PC-3 (cell line): ENCODE measurements at regions not wholly inside any gene's neighbourhood (a gene's known extent, or its start where the extent isn't known, plus 50 kb on each side); places are given as distances from the start of the nearest gene placed in this dataset.

Experiments
- EZH2 ChIP-seq: fragments of 300-600 bp; sonication (generic); IDR thresholded peaks from one replicate; pipeline ENCODE4 v1.6.1; 2017; ENCODE audit warnings: antibody characterized with exemption, mild to moderate bottlenecking, low read length; ENCODE audit not compliant: unreplicated experiment
- EZH2phosphoT487 ChIP-seq: fragments of 300-600 bp; sonication (generic); IDR thresholded peaks from 2 replicates; pipeline ENCODE4 v1.6.1; 2018; ENCODE audit warnings: mild to moderate bottlenecking, antibody characterized with exemption, low read length, borderline replicate concordance
- TF ChIP-seq, protein P1 (sequence below): fragments of 300-600 bp; sonication (generic); conservative IDR thresholded peaks from 2 replicates; pipeline ENCODE4 v1.5.1; 2017; ENCODE audit warnings: antibody characterized with exemption, low read depth, mild to moderate bottlenecking, low read length

DNA sequence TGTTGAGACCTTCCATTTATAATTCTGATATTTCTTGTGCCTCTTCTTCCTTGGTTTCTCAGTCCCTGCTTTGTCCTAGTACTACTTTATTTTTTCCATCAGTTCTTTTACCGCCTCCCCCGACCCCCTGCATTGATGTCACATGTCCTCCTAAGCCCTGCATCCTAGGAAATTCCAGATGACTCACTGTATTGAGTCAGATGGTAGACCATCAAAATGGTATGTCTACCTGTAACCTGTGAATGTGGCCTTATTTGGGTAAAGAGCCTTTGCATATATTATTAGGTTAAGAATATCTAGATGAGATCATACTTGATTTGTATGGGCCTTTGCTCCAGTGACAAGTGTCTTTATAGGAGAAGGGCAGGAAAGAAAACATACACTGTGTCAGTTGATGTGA is 515.3 kb upstream of the CA10 start:
- TF ChIP-seq, protein P1, sequence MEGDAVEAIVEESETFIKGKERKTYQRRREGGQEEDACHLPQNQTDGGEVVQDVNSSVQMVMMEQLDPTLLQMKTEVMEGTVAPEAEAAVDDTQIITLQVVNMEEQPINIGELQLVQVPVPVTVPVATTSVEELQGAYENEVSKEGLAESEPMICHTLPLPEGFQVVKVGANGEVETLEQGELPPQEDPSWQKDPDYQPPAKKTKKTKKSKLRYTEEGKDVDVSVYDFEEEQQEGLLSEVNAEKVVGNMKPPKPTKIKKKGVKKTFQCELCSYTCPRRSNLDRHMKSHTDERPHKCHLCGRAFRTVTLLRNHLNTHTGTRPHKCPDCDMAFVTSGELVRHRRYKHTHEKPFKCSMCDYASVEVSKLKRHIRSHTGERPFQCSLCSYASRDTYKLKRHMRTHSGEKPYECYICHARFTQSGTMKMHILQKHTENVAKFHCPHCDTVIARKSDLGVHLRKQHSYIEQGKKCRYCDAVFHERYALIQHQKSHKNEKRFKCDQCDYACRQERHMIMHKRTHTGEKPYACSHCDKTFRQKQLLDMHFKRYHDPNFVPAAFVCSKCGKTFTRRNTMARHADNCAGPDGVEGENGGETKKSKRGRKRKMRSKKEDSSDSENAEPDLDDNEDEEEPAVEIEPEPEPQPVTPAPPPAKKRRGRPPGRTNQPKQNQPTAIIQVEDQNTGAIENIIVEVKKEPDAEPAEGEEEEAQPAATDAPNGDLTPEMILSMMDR: no peak
- no peak for TF ChIP-seq EZH2phosphoT487
- no peak for TF ChIP-seq EZH2
